ENCODE measurements at regions not wholly inside any gene's neighbourhood (a gene's known extent, or its start where the extent isn't known, plus 50 kb on each side); places are given as distances from the start of the nearest gene placed in this dataset.
"Not testable (repeated sequence)": the region's sequence is repeated elsewhere in the genome, so short reads cannot be mapped to it uniquely, and the experiment has no call there.

DNA sequence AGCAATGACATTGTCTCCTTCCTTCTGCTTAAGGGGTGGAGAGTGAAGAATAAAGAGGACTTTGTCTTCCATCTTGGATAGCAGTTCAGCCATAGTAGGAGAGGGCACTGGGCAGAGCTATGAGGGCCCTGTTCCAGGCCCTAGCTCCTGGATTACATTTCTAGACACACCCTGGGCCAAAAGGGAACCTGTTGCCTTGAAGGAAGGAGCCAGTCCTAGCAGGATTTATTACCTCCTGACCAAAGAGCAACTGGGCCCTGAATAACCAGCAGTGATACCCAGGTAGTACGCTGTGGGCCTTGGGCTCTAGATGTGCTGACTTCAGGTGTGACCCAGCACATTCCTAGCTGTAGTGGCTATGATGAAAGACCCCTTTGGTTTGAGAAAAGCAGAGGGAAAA, 95.8 kb downstream of the RMI1 start:
- CTCF ChIA-PET, result no interaction called here
- Histone ChIP-seq H4K20me1 (ENCODE audit: insufficient read depth) (no peaks in the 10 kb centered on the region), H3K9me3 (no peaks in the 10 kb centered on the region), H3K9ac (no peak overlapping the region), H3K9me2 (no peaks in the 10 kb centered on the region), H3K4me1 (ENCODE audit: control insufficient read depth in 1 of 2, insufficient read depth in 2 of 2, low read depth in 1 of 2, low read length in 1 of 2) (no peaks in the 10 kb centered on the region; a peak in 1 of 4 replicates), H3K4me2 (no peak overlapping the region), H3K79me2 (ENCODE audit: insufficient read depth) (no peaks in the 10 kb centered on the region), H3K4me3 (ENCODE audit: low read depth in 2 of 2, low read length in 1 of 2) (no peak overlapping the region), H2AFZ (ENCODE audit: low read depth) (no peak overlapping the region), H3K27me3 (ENCODE audit: insufficient read depth) (no peaks in the 10 kb centered on the region), H3F3A (replicated peaks; ENCODE audit: insufficient read depth) (no peaks in the 10 kb centered on the region), H3K36me3 (replicated peaks in 1 of 2; ENCODE audit: control insufficient read depth in 1 of 2, insufficient read depth in 2 of 2, low read length in 1 of 2) (no peaks in the 10 kb centered on the region), H3K27ac (ENCODE audit: low read depth in 2 of 2, low read length in 1 of 2) (no peak overlapping the region)
- TF ChIP-seq FOXM1 (IDR thresholded peaks at IDR 0.05; ENCODE audit: low read depth) (no peak), CHD2 (IDR thresholded peaks at IDR 0.05; ENCODE audit: low read length, partially characterized antibody) (no peak), MXI1 (IDR thresholded peaks at IDR 0.05; ENCODE audit: low read depth, low read length) (no peak), NFIC (IDR thresholded peaks at IDR 0.05; ENCODE audit: borderline replicate concordance) (no peak), RFX5 (IDR thresholded peaks at IDR 0.05; ENCODE audit: low read length) (no peak)
- TF ChIP-seq, protein P1, sequence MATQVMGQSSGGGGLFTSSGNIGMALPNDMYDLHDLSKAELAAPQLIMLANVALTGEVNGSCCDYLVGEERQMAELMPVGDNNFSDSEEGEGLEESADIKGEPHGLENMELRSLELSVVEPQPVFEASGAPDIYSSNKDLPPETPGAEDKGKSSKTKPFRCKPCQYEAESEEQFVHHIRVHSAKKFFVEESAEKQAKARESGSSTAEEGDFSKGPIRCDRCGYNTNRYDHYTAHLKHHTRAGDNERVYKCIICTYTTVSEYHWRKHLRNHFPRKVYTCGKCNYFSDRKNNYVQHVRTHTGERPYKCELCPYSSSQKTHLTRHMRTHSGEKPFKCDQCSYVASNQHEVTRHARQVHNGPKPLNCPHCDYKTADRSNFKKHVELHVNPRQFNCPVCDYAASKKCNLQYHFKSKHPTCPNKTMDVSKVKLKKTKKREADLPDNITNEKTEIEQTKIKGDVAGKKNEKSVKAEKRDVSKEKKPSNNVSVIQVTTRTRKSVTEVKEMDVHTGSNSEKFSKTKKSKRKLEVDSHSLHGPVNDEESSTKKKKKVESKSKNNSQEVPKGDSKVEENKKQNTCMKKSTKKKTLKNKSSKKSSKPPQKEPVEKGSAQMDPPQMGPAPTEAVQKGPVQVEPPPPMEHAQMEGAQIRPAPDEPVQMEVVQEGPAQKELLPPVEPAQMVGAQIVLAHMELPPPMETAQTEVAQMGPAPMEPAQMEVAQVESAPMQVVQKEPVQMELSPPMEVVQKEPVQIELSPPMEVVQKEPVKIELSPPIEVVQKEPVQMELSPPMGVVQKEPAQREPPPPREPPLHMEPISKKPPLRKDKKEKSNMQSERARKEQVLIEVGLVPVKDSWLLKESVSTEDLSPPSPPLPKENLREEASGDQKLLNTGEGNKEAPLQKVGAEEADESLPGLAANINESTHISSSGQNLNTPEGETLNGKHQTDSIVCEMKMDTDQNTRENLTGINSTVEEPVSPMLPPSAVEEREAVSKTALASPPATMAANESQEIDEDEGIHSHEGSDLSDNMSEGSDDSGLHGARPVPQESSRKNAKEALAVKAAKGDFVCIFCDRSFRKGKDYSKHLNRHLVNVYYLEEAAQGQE (IDR thresholded peaks at IDR 0.05; ENCODE audit: low read depth, low read length), result no peak
- DNase-seq, result no peak
- 57% methylated on average over 1 of the region's 1 CpG for WGBS (ENCODE audit: low lambda C conversion rate)
- POLR2A ChIA-PET, result no interaction called here

DNA sequence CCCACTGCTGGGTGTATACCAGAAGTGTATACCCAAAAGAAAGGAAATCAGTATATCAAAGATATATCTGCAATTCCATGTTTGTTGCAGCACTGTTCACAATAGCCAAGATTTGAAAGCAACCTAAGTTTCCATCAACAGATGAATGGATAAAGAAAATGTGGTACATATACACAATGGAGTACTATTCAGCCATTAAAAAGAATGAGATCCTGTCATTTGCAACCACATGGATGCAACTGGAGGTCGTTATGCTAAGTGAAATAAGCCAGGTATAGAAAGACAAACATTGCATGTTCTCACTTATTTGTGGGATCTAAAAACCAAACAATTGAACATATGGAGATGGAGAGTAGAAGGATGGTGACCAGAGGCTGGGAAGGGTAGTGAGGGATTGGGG, 97.2 kb downstream of the RMI1 start:
- H3K27ac ChIP-seq (ENCODE audit: low read depth in 2 of 2, low read length in 1 of 2); H3K4me2 ChIP-seq; H3K27me3 ChIP-seq (ENCODE audit: insufficient read depth); CTCF ChIA-PET; H3K9ac ChIP-seq; H3K4me1 ChIP-seq (ENCODE audit: control insufficient read depth in 1 of 2, insufficient read depth in 2 of 2, low read depth in 1 of 2, low read length in 1 of 2); H3K9me3 ChIP-seq; H4K20me1 ChIP-seq (ENCODE audit: insufficient read depth); H2AFZ ChIP-seq (ENCODE audit: low read depth); H3K36me3 ChIP-seq (replicated peaks in 1 of 2; ENCODE audit: control insufficient read depth in 1 of 2, insufficient read depth in 2 of 2, low read length in 1 of 2); H3K4me3 ChIP-seq (ENCODE audit: low read depth in 2 of 2, low read length in 1 of 2); H3K79me2 ChIP-seq (ENCODE audit: insufficient read depth); DNase-seq; H3F3A ChIP-seq (replicated peaks; ENCODE audit: insufficient read depth); H3K9me2 ChIP-seq; POLR2A ChIA-PET: not testable (repeated sequence)
- WGBS (ENCODE audit: low lambda C conversion rate), result 3% methylated on average over 1 of the region's 1 CpG

DNA sequence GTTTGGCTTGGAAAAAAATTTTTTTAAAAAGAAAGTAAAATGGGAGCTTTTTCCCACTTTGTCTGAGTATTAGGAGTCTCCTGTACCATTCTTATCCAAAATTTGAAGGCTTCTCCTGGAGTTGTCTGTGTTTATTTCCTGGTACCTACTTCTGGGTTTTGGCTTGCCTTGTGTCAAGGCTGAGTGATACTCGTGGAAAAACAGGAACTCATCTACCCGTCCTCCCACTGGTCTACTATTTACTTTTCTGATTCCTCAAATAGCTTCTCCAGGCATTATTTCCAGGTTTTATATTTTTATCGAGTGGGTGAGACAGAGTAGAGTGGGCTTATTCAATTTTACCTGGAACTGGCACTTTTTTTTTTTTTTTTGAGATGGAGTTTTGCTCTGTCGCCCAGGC, 99.4 kb downstream of the RMI1 start:
- no peak overlapping the region for H3K4me2 ChIP-seq
- H2AFZ ChIP-seq (ENCODE audit: low read depth), result no peak overlapping the region
- H4K20me1 ChIP-seq (ENCODE audit: insufficient read depth), result no peaks in the 10 kb centered on the region
- no peak for DNase-seq
- TF ChIP-seq TCF12 (IDR thresholded peaks at IDR 0.05) (no peak), FOSL2 (IDR thresholded peaks at IDR 0.05; ENCODE audit: borderline replicate concordance, low read depth) (no peak), SMC3 (IDR thresholded peaks at IDR 0.05; ENCODE audit: low read depth, low read length) (no peak), MEF2A (IDR thresholded peaks at IDR 0.05; ENCODE audit: borderline replicate concordance, low read depth) (no peak), SIN3A (IDR thresholded peaks at IDR 0.05; ENCODE audit: borderline replicate concordance, low read depth, low read length) (no peak), GABPA (IDR thresholded peaks at IDR 0.05; ENCODE audit: low read depth) (no peak), ELF1 (IDR thresholded peaks at IDR 0.05) (no peak), ZBTB33 (IDR thresholded peaks at IDR 0.05; ENCODE audit: borderline replicate concordance, low read depth) (no peak), NRF1 (IDR thresholded peaks at IDR 0.05; ENCODE audit: low read depth, low read length) (no peak), RFX5 (IDR thresholded peaks at IDR 0.05; ENCODE audit: low read length) (no peak), CHD2 (IDR thresholded peaks at IDR 0.05; ENCODE audit: low read length, partially characterized antibody) (no peak), JUND (IDR thresholded peaks at IDR 0.05) (no peak)
- TF ChIP-seq, protein P2, sequence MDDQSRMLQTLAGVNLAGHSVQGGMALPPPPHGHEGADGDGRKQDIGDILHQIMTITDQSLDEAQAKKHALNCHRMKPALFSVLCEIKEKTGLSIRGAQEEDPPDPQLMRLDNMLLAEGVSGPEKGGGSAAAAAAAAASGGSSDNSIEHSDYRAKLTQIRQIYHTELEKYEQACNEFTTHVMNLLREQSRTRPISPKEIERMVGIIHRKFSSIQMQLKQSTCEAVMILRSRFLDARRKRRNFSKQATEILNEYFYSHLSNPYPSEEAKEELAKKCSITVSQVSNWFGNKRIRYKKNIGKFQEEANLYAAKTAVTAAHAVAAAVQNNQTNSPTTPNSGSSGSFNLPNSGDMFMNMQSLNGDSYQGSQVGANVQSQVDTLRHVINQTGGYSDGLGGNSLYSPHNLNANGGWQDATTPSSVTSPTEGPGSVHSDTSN (IDR thresholded peaks at IDR 0.05), result no peak
- no peaks in the 10 kb centered on the region for H3K27me3 ChIP-seq (ENCODE audit: insufficient read depth)
- no peaks in the 10 kb centered on the region for H3K9me2 ChIP-seq
- H3K9ac ChIP-seq, result no peak overlapping the region
- H3K36me3 ChIP-seq (replicated peaks in 1 of 2; ENCODE audit: control insufficient read depth in 1 of 2, insufficient read depth in 2 of 2, low read length in 1 of 2), result no peaks in the 10 kb centered on the region
- no peaks in the 10 kb centered on the region for H3K9me3 ChIP-seq
- no peaks in the 10 kb centered on the region for H3F3A ChIP-seq (replicated peaks; ENCODE audit: insufficient read depth)
- POLR2A ChIA-PET, result no interaction called here
- no peaks in the 10 kb centered on the region; a peak in 1 of 4 replicates for H3K4me1 ChIP-seq (ENCODE audit: control insufficient read depth in 1 of 2, insufficient read depth in 2 of 2, low read depth in 1 of 2, low read length in 1 of 2)
- H3K79me2 ChIP-seq (ENCODE audit: insufficient read depth), result no peaks in the 10 kb centered on the region
- CTCF ChIA-PET, result no interaction called here
- H3K27ac ChIP-seq (ENCODE audit: low read depth in 2 of 2, low read length in 1 of 2), result no peak overlapping the region
- no peak overlapping the region for H3K4me3 ChIP-seq (ENCODE audit: low read depth in 2 of 2, low read length in 1 of 2)
- WGBS (ENCODE audit: low lambda C conversion rate), result 42% methylated on average over 4 of the region's 4 CpGs

Measured in SK-N-SH (cell line).